Endothelial cell of umbilical vein (primary cell): ENCODE measurements at regions not wholly inside any gene's neighbourhood (a gene's known extent, or its start where the extent isn't known, plus 50 kb on each side); places are given as distances from the start of the nearest gene placed in this dataset.

Experiments used
- CTCF ChIP-seq, 2 donors: IDR thresholded peaks; 1 replicate in 1 of 2; 2 replicates in 1 of 2; pipeline ENCODE4 v1.5.1; 2011; ENCODE audit warnings: low read length in 2 of 2, mild to moderate bottlenecking in 2 of 2, moderate library complexity in 2 of 2, control low read depth in 1 of 2, inconsistent platforms in 1 of 2, low read depth in 1 of 2; ENCODE audit not compliant: insufficient read depth in 1 of 2; ENCODE audit errors: extremely low read depth in 1 of 2
- MAX ChIP-seq: IDR thresholded peaks from 2 replicates; pipeline ENCODE4 v1.6.1; 2011; ENCODE audit not compliant: insufficient read depth, insufficient read length
- MYC ChIP-seq: IDR thresholded peaks from one replicate; pipeline ENCODE4 v1.6.1; 2011; ENCODE audit warnings: mild to moderate bottlenecking, low read depth, low read length
- POLR2A ChIP-seq: IDR thresholded peaks from 2 replicates; pipeline ENCODE4 v1.6.1; 2012; ENCODE audit warnings: low read depth, mild to moderate bottlenecking, control low read depth, low read length

GRCh38 chr9:84499969-84500582 lies 159.5 kb upstream of the SLC28A3 start:
- no peak for TF ChIP-seq CTCF (IDR thresholded peaks at IDR 0.05; ENCODE audit: extremely low read depth in 1 of 2, insufficient read depth in 1 of 2, low read depth in 1 of 2, low read length in 2 of 2)
- no peak for TF ChIP-seq POLR2A
- TF ChIP-seq MAX: no peak
- TF ChIP-seq MYC: no peak
